ENCODE measurements at regions not wholly inside any gene's neighbourhood (a gene's known extent, or its start where the extent isn't known, plus 50 kb on each side); places are given as distances from the start of the nearest gene placed in this dataset.

- in situ Hi-C loops (cut with MboI; ENCODE audit: low sequenced_read_pairs) = no loop called here
Observed at GRCh38 chr2:128467321-128467969, 148.8 kb upstream of the HS6ST1 start.

GRCh38 chr2:128468186-128468920, 149.7 kb upstream of the HS6ST1 start:
- in situ Hi-C loops (cut with MboI; ENCODE audit: low sequenced_read_pairs) = no loop called here

DNA sequence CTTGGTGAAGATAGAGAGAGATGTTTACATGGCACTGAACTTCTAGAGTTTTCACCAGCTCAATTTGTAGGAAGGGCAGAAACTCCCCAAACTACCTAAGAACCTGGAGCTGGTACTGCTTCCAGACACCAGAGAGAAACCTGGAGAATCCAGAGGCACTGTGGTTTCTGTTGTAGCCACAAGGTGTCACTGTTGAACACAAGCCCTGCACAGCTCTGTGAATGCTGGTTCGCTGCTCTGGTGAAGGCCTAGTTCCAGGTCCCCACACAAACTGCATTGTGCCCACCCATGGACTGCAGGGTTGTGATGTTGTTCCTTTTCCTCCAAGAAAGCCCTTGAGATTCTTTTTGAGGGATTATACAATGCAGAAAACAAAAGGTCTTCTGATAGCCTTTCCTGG, 150.5 kb upstream of the HS6ST1 start:
- in situ Hi-C loops (cut with MboI; ENCODE audit: low sequenced_read_pairs) = no loop called here

- in situ Hi-C loops (cut with MboI; ENCODE audit: low sequenced_read_pairs) = no loop called here
Observed at GRCh38 chr2:128469875-128470274, 151.2 kb upstream of the HS6ST1 start.

DNA sequence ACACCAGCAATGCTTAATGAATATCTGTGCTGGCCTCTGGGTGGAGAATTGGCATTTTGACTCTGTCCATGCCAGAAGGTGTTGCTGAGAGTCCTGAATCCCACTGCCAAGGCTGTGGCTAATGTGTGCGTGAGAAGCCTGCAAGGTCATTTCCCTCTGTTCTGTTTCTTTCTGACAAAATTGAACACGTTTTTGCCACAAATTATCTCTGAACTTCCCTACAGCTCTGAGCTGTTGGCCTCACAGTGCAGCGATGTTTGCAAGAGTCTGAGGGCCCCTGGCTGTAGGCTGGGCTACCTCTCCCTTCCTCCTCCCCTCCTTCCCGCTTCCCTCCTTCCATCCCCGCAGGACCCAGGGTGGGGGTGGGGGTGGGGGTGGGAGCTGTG, 154.1 kb upstream of the HS6ST1 start:
- in situ Hi-C loops (cut with MboI; ENCODE audit: low sequenced_read_pairs) = no loop called here

- in situ Hi-C loops (cut with MboI; ENCODE audit: low sequenced_read_pairs) = no loop called here
Observed at GRCh38 chr2:128473175-128474035, 154.7 kb upstream of the HS6ST1 start.

DNA sequence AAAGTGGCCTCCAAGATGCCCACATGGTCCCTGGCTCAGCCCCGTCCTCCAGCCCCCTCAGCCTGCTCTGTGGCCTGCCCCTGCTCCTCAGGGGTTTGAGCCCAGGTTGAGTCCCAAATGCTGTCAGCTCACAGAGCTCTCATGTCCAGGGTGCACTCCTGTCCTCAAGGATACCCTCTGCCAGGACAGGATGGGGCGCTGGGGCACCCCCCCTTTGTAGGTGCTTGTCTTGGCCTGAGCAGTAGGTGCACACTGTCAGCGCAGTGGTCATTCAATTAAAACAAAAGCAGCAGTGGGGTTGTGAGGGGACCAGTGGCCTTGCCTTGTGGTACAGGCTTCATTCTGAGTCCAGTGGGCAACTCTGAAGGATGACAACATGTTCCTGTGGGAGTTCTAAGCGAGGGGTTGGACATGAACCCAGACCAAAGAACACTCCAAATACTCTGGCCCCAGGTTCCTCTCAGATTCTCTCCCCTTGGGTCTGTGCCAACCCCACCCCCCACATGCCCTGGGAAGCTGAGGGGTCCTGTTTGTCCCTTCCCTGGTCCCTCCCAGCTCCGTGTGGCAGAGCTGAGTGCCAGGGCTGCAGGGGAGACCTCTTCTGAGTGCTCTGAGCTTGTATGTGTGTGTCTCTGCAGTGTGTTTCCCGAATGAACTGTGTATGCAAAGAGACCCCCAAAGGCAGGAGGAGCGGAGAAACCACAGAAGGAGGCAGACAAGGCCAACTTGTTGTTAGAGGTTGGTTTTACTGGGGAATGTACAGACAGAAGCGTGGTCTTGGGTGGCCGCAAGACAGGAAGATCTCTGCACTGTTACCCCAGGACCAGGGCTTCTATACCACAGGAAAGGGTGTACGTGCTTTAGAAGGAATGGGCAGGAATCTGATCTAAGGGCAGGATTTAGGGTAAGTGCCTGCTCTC, 155.6 kb upstream of the HS6ST1 start:
- in situ Hi-C loops (cut with MboI; ENCODE audit: low sequenced_read_pairs) = no loop called here

DNA sequence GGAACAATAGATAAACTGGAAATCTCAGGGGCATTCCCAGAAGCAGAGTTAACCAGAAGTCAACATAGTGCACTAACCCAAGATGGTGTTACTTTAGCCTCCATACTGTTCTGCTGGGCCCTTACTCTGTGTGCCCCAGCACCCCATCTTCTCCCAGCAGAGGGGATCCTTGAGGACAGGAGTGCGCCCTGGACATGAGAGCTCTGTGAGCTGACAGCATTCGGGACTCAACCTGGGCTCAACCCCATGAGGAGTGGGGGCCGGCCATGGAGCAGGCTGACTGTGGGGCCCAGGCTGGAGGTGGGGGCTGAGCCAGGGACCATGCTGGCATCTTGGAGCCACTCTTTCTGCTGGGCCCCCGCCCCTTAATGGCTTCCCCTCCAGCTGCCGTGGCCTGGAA, 156.3 kb upstream of the HS6ST1 start:
- in situ Hi-C loops (cut with MboI; ENCODE audit: low sequenced_read_pairs) = no loop called here

GRCh38 chr2:128475427-128476211, 157.0 kb upstream of the HS6ST1 start:
- in situ Hi-C loops (cut with MboI; ENCODE audit: low sequenced_read_pairs) = no loop called here

DNA sequence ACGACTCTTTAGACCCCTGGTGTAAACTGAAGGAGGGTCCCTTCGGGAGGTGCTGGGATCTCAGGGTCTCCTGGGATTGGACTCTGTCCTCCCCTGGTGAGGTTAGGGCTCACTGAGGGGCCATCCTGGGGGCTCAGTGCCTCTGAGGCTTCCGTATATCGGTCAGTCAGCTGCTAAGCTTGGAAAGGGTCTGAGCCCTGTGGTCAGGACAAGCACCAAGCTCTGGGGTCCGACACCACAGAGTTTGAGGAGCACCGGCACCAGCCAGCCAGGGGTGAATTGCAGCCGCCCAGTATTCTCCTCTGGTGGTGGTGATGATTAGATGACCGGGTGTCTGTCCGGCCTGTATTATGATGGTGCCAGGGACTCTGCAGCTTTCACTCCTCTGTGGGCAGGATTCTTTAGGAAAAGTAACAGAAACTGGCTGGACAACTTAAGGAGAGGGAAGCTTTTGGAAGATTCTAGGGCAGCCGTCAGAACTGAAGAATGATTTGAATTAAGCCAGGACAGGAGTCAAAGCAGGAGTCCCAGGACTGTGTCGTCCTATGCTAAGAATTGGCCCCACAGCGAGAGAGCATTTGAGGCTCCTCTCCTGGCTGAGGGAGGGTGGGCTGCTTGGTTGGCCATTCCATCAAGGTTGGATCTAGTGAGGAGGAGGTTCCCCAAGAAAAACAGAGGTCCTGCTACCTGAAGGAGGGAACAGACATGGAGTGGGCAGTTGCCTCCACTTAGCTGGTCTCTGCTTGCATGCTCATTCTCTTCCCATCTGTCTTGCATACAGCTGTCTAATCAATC, 158.6 kb upstream of the HS6ST1 start:
- in situ Hi-C loops (cut with MboI; ENCODE audit: low sequenced_read_pairs) = no loop called here

GRCh38 chr2:128477891-128478290, 159.2 kb upstream of the HS6ST1 start:
- in situ Hi-C loops (cut with MboI; ENCODE audit: low sequenced_read_pairs) = no loop called here

GRCh38 chr2:128485761-128486639, 167.3 kb upstream of the HS6ST1 start:
- in situ Hi-C loops (cut with MboI; ENCODE audit: low sequenced_read_pairs) = no loop called here

DNA sequence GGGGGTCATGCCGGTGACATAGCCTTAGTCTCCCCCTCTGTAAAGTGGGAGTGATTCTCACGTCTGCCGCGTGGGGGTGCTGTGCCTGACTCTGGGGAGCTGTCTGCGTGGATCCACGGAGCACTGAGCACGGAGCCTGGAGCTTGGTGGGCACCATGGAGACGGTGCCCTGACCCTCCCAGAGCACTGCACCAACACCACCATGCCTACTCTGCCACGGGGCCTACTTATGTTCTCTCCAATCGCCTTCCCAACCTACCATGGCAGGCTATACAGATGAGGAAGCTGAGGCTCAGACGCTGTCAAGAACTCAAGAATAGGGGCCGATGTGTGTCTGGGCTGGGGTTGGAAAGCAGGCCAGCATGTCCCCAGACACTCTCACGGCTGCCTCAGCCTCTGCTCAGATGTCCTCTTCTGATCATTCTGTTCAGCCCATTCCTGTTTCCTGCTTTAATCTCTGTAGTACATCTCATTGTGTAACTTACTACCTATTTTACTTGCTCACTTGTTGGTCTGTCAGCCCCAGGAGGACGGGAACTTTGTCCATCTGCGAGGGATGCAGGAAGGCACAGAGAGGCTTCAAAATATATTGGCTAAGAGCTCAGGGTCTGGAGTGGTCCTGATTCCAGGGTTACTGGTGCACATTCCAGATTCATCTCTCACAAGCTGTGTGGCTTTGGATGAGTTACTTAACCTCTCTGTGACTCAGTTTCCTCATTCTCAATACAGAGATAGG, 168.1 kb upstream of the HS6ST1 start:
- in situ Hi-C loops (cut with MboI; ENCODE audit: low sequenced_read_pairs) = no loop called here

DNA sequence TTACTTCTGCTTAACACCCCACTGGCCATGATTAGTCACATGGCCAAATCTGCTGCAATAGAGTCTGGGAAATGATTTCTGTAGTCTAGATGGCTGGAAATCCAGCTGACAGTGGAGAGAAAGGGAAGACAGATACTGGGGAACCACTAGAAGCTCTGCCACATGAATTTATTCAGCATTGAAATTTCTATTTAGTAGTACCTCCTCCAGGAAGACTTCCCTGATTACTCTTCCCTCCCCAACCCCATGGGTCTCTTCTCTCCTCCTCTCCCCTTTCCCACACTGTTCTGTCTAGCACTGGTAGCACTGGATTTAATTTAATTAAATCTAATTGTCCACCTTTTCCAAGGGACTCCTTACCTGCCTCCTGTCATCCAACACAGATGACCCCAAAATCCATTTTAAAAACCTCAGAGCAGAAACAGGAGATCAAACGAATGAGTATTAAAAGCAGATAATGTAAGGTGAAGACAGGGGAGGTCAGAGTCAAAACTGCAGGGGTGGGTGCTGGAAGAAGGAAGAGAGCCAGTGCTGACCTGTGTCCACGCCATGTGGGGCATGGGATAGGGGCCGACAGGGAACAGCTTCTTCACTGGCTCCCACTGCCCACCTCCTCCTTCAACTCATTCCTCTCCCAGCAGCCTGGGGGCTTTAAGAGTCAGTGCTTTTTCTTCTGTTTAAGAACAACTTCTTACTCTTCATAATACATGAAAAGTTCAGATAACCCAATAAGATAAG, 169.2 kb upstream of the HS6ST1 start:
- in situ Hi-C loops (cut with MboI; ENCODE audit: low sequenced_read_pairs) = no loop called here

- in situ Hi-C loops (cut with MboI; ENCODE audit: low sequenced_read_pairs) = no loop called here
Observed at GRCh38 chr2:128488434-128488833, 169.8 kb upstream of the HS6ST1 start.

DNA sequence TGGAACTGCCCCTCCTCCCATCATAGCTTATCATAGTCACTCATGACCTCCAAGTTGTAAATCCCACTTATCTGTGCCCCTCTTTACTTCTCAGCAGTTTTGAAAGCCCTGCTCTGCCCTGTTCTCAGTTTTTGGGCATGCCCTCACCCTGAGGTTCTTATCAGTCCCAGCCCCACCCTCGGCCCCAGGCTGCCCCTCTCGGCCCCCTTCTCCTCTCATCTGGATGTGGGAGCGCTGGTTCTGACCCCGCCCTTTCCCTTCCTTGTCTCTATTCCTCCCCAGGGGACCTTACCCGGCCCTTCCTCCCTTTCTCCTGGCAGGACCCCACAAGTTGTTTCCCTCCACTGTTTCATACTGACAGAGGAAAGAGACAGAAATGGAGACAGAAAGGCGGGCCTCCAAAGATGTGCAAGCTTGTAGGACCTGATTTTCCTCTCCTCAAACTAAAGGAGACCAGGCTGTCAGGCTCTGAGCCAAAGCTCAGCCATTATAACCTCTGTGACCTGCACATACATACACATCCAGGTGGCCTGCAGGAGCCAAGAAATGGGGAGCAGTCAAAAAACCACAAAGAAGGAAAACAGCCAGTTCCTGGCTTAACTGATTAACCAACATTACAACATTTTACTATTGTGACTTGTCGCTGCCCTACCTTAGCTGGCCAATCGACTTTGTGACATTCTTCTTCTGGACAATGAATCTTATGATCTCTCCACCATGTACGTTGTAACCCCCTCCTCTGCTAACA, 171.0 kb upstream of the HS6ST1 start:
- in situ Hi-C loops (cut with MboI; ENCODE audit: low sequenced_read_pairs) = no loop called here

Data from HL-60/S4 (cell line).